GM18907 (cell line): ENCODE measurements at regions not wholly inside any gene's neighbourhood (a gene's known extent, or its start where the extent isn't known, plus 50 kb on each side); places are given as distances from the start of the nearest gene placed in this dataset.
"Not testable (repeated sequence)": the region's sequence is repeated elsewhere in the genome, so short reads cannot be mapped to it uniquely, and the experiment has no call there.

Experiments used
- ATAC-seq: cut with Tn5 transposase; IDR thresholded peaks from one replicate; pipeline ENCODE4 v1.9.1; 2021; ENCODE audit warnings: mild to moderate bottlenecking, moderate library complexity; ENCODE audit not compliant: unreplicated experiment

- ATAC-seq, result no peak
These were observed 337.6 kb downstream of the IL20RB start for GRCh38 chr3:137295336-137295735.

GRCh38 chr3:137296116-137296515 is 338.3 kb downstream of the IL20RB start:
- no peak for ATAC-seq

- no peak for ATAC-seq
These were observed 340.0 kb downstream of the IL20RB start for GRCh38 chr3:137297770-137298169.

- no peak for ATAC-seq
These were observed 342.9 kb downstream of the IL20RB start for GRCh38 chr3:137300703-137301102.

GRCh38 chr3:137304313-137305056 is 346.7 kb downstream of the IL20RB start:
- no peak for ATAC-seq

- ATAC-seq, result no peak
These were observed 366.3 kb downstream of the IL20RB start for GRCh38 chr3:137324114-137324513.

GRCh38 chr3:137325170-137325569 is 367.4 kb downstream of the IL20RB start:
- peak; percentile 72 for ATAC-seq

- ATAC-seq, result no peak
These were observed 368.2 kb downstream of the IL20RB start for GRCh38 chr3:137325934-137326333.

GRCh38 chr3:137329594-137329993 is 371.8 kb downstream of the IL20RB start:
- ATAC-seq, result no peak

GRCh38 chr3:137330246-137330645 is 372.5 kb downstream of the IL20RB start:
- ATAC-seq, result no peak

- ATAC-seq, result no peak
These were observed 374.5 kb downstream of the IL20RB start for GRCh38 chr3:137332297-137332696.

- ATAC-seq, result no peak
These were observed 377.7 kb downstream of the IL20RB start for GRCh38 chr3:137335478-137335877.

GRCh38 chr3:137338400-137338799 is 380.6 kb downstream of the IL20RB start:
- not testable (repeated sequence) for ATAC-seq

GRCh38 chr3:137343283-137343682 is 385.5 kb downstream of the IL20RB start:
- no peak for ATAC-seq

GRCh38 chr3:137347132-137347531 is 389.3 kb downstream of the IL20RB start:
- no peak for ATAC-seq

- peak; percentile 63 for ATAC-seq
These were observed 390.1 kb downstream of the IL20RB start for GRCh38 chr3:137347817-137348368.

- no peak for ATAC-seq
These were observed 391.2 kb downstream of the IL20RB start for GRCh38 chr3:137348936-137349335.

- ATAC-seq, result peak; percentile 71
These were observed 392.0 kb downstream of the IL20RB start for GRCh38 chr3:137349557-137350348.

- no peak for ATAC-seq
These were observed 402.9 kb downstream of the IL20RB start for GRCh38 chr3:137360531-137361201.

GRCh38 chr3:137382005-137382594 is 382.0 kb upstream of the SOX14 start:
- no peak for ATAC-seq

- ATAC-seq, result no peak
These were observed 378.2 kb upstream of the SOX14 start for GRCh38 chr3:137385922-137386321.
